Hepatocyte (in vitro differentiated cells): ENCODE measurements at regions not wholly inside any gene's neighbourhood (a gene's known extent, or its start where the extent isn't known, plus 50 kb on each side); places are given as distances from the start of the nearest gene placed in this dataset.

ENCODE experiments used
- EZH2phosphoT487 ChIP-seq: fragments of 200-600 bp; sonication (generic); IDR thresholded peaks from one replicate; pipeline ENCODE4 v1.6.1; 2018; ENCODE audit warnings: antibody characterized with exemption, mild to moderate bottlenecking, low read depth, moderate library complexity; ENCODE audit not compliant: unreplicated experiment, severe bottlenecking
- TF ChIP-seq, protein P1 (sequence below): fragments of 200-600 bp; sonication (generic); IDR thresholded peaks from 2 replicates; pipeline ENCODE4 v1.5.1; 2016; ENCODE audit warnings: antibody characterized with exemption, mild to moderate bottlenecking; ENCODE audit not compliant: poor library complexity

DNA sequence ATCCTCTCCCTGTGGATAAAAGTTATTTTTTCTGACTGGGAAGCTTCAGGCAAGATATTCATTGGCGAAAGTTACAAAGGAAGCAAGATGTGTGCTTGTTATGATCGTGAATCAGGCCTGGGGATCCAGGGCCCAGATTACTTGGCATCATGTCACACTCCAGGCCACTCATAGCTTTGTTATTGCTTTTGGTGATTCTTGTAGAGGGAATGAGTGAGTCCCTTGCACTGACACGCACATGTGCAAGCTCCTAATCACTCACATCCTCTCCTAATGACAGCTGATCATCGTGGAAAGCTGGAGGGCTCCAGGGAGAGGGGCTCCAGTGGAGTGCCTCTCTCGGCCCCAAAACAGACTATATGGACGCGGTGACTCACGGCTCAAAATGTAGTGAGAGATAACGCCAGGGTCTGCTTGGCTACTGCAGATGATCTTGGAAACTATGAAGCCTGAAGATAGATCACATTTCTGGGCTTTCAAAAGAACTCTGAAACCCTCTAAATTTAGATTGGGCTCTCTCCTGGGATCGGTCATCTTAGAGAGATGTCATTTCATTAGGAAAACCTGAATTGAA is 481.1 kb upstream of the USP24 start:
- TF ChIP-seq, protein P1, sequence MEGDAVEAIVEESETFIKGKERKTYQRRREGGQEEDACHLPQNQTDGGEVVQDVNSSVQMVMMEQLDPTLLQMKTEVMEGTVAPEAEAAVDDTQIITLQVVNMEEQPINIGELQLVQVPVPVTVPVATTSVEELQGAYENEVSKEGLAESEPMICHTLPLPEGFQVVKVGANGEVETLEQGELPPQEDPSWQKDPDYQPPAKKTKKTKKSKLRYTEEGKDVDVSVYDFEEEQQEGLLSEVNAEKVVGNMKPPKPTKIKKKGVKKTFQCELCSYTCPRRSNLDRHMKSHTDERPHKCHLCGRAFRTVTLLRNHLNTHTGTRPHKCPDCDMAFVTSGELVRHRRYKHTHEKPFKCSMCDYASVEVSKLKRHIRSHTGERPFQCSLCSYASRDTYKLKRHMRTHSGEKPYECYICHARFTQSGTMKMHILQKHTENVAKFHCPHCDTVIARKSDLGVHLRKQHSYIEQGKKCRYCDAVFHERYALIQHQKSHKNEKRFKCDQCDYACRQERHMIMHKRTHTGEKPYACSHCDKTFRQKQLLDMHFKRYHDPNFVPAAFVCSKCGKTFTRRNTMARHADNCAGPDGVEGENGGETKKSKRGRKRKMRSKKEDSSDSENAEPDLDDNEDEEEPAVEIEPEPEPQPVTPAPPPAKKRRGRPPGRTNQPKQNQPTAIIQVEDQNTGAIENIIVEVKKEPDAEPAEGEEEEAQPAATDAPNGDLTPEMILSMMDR, result no peak
- TF ChIP-seq EZH2phosphoT487, result no peak
